Type B pancreatic cell (in vitro differentiated cells): ENCODE measurements at regions not wholly inside any gene's neighbourhood (a gene's known extent, or its start where the extent isn't known, plus 50 kb on each side); places are given as distances from the start of the nearest gene placed in this dataset.

Experiments used
- DNase-seq: peaks from one replicate; pipeline ENCODE4 v3.0.0; 2021; ENCODE audit warnings: mixed read lengths; ENCODE audit not compliant: unreplicated experiment; ENCODE audit errors: extremely low spot score
- H3K27ac Mint-ChIP-seq: 2 replicates; pipeline ENCODE4 v1.8.0; 2021; ENCODE audit warnings: mild to moderate bottlenecking, mixed read lengths
- H3K27me3 Mint-ChIP-seq: 2 replicates; pipeline ENCODE4 v1.8.0; 2021; ENCODE audit warnings: mixed read lengths
- H3K36me3 Mint-ChIP-seq: 2 replicates; pipeline ENCODE4 v1.8.0; 2021; ENCODE audit warnings: mixed read lengths
- H3K4me1 Mint-ChIP-seq: one replicate; pipeline ENCODE4 v1.8.0; 2021; ENCODE audit warnings: mixed read lengths; ENCODE audit not compliant: unreplicated experiment
- H3K4me3 Mint-ChIP-seq: 2 replicates; pipeline ENCODE4 v1.8.0; 2021; ENCODE audit warnings: mild to moderate bottlenecking, mixed read lengths
- H3K9me3 Mint-ChIP-seq: 2 replicates; pipeline ENCODE4 v1.8.0; 2021; ENCODE audit warnings: mixed read lengths
- TF ChIP-seq, protein P1 (sequence below): fragments of 200-600 bp; sonication (generic); conservative IDR thresholded peaks from 2 replicates; pipeline ENCODE4 v1.5.0; 2021; ENCODE audit warnings: antibody characterized with exemption, mild to moderate bottlenecking

DNA sequence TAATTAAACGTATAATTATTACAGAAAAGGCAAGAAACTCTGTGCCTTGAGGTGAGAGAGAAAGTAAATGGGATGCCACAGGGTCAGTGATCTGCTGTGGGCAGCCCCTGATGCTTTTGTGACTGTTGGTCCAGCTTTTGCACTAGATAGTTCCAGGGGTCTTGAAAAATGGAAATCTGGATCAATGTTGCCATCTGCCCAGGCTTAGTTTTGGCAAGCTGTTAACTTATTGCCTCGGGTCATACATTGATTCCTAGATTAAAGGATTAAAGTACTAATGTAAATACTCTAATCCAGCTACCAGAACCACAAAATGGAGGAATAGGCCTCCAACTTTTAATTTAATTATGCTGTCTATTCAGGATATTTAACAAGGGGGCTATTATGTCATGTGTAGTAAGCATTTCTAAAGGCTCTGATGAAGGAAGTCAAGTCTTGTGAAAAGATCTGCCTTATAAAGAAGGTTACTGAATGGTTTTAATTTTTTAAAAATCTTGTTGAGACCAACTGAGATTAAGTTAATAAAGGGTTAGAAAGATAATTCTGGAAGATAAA lies 376.0 kb upstream of the HS3ST5 start:
- no peaks in the 10 kb centered on the region for H3K4me1 Mint-ChIP-seq
- H3K36me3 Mint-ChIP-seq: no peaks in the 10 kb centered on the region
- DNase-seq: no peak
- no peak overlapping the region for H3K4me3 Mint-ChIP-seq
- no peaks in the 10 kb centered on the region for H3K9me3 Mint-ChIP-seq
- no peaks in the 10 kb centered on the region for H3K27me3 Mint-ChIP-seq
- TF ChIP-seq, protein P1, sequence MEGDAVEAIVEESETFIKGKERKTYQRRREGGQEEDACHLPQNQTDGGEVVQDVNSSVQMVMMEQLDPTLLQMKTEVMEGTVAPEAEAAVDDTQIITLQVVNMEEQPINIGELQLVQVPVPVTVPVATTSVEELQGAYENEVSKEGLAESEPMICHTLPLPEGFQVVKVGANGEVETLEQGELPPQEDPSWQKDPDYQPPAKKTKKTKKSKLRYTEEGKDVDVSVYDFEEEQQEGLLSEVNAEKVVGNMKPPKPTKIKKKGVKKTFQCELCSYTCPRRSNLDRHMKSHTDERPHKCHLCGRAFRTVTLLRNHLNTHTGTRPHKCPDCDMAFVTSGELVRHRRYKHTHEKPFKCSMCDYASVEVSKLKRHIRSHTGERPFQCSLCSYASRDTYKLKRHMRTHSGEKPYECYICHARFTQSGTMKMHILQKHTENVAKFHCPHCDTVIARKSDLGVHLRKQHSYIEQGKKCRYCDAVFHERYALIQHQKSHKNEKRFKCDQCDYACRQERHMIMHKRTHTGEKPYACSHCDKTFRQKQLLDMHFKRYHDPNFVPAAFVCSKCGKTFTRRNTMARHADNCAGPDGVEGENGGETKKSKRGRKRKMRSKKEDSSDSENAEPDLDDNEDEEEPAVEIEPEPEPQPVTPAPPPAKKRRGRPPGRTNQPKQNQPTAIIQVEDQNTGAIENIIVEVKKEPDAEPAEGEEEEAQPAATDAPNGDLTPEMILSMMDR: no peak
- H3K27ac Mint-ChIP-seq: no peak overlapping the region

DNA sequence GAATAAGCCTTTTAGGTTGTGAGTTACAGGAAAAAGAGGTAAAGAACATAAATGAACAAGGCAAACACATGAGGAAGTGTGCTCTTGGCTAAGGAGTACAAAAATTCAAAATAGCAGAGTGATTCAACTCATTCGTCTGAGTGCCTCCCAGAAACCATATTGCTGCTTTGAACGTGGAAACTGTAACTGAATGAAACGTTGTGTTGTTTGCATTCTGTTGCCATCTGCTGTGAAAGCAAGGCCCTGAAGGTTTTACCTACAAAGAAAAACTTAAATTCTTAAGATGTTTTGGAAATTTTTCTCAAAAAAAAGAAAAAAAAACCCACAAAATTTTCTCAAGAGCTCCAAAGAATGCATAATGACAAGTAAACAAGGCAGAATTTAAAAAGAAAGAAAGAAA lies 375.4 kb upstream of the HS3ST5 start:
- no peaks in the 10 kb centered on the region for H3K27me3 Mint-ChIP-seq
- H3K36me3 Mint-ChIP-seq: no peaks in the 10 kb centered on the region
- H3K4me3 Mint-ChIP-seq: no peak overlapping the region
- no peak for DNase-seq
- TF ChIP-seq, protein P1: no peak
- H3K27ac Mint-ChIP-seq: no peak overlapping the region
- H3K4me1 Mint-ChIP-seq: no peaks in the 10 kb centered on the region
- H3K9me3 Mint-ChIP-seq: no peaks in the 10 kb centered on the region

DNA sequence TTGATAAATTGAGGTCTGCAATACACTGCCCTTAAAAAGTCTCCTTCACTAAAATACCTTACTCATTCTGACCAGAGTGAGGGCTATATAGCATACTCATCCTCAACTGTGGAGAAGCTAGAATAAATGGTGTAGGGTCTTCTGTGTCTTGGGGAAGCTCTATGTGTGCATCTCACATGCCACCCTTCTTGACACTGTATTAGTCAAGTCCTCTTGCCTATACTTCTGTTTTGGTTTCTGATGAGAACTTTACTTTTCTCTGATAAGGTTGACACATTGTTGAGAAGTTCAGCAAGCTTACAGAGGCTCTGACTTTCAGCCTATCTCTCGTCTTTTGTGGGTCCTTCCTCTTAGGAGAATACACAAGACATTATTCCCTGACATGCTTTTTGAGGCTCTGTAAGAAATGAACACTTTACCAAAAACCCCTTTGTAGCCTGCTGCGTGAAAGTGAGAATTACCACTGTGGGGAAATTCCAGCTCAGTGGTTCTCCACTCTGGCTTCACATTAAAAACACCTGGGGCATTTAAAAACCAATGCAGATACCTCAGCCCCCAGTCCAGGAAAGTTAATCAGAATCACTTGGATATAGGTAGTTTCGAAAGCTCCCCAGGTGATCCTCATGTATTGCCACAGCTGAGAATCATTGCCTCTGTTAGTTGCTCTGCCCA lies 372.1 kb upstream of the HS3ST5 start:
- no peak for DNase-seq
- no peak overlapping the region for H3K27ac Mint-ChIP-seq
- TF ChIP-seq, protein P1: no peak
- no peaks in the 10 kb centered on the region for H3K27me3 Mint-ChIP-seq
- no peaks in the 10 kb centered on the region for H3K4me1 Mint-ChIP-seq
- H3K9me3 Mint-ChIP-seq: no peaks in the 10 kb centered on the region
- no peaks in the 10 kb centered on the region for H3K36me3 Mint-ChIP-seq
- H3K4me3 Mint-ChIP-seq: no peak overlapping the region

DNA sequence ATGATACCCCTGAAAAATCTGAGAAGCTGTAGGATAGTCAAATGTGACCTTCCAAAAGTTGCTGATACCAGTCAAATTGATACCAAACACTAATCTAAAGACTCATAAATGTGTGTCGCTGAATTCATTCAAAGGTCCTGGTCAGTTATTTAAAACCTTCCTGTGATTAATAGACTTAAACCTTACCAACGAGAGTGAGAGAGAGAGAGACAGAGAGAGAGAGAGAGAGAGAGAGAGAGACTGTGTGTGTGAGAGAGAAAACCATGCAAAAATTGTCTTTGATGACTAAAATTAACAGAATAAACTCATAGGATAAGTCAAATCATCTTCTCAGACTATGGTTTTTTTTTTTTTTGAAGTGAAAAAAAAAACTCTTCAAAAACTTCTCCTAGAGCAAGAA lies 370.9 kb upstream of the HS3ST5 start:
- Mint-ChIP-seq H3K4me1 (no peaks in the 10 kb centered on the region), H3K27ac (no peak overlapping the region), H3K36me3 (no peaks in the 10 kb centered on the region), H3K27me3 (no peaks in the 10 kb centered on the region), H3K9me3 (no peaks in the 10 kb centered on the region), H3K4me3 (no peak overlapping the region)
- DNase-seq: no peak
- TF ChIP-seq, protein P1: no peak

DNA sequence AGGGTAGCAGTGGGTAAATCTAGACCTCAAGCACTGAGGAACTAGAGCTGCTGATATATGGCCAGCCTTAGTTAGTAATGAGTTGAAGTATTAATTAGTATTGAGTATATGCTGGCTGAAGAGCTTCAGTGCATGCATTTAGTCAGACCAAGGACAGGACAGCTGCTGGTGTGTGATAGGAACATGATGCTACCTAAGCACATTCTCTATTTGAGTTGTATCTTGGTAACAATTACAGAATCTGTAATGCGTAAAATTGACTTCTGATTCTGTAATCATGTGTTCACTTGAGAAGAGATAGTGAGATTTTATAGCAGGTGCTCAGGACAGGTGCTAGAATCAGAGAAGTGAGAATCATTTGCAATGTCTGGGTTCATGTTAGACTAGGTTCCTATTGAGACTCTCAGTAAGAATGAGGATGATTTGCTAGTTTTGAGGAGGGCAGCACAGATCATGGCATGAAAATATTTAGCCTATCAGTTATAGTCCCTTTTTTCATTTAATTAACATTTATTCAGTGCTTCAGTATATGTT lies 369.4 kb upstream of the HS3ST5 start:
- no peak overlapping the region for H3K4me3 Mint-ChIP-seq

More for the DNA sequence above, 369.4 kb upstream of the HS3ST5 start:
- DNase-seq: no peak
- Mint-ChIP-seq H3K27ac (no peak overlapping the region), H3K9me3 (no peaks in the 10 kb centered on the region), H3K36me3 (no peaks in the 10 kb centered on the region), H3K4me1 (peaks cover 4% of the 10 kb centered on the region), H3K27me3 (no peaks in the 10 kb centered on the region)
- TF ChIP-seq, protein P1: no peak
